GM19372 (cell line): ENCODE measurements at regions not wholly inside any gene's neighbourhood (a gene's known extent, or its start where the extent isn't known, plus 50 kb on each side); places are given as distances from the start of the nearest gene placed in this dataset.
A peak's percentile ranks its signal among the peaks of the same experiment; 100 is the strongest.

Experiments
- ATAC-seq: cut with Tn5 transposase; IDR thresholded peaks from one replicate; pipeline ENCODE4 v1.9.1; 2021; ENCODE audit warnings: mild to moderate bottlenecking, low read depth, moderate library complexity; ENCODE audit not compliant: unreplicated experiment

DNA sequence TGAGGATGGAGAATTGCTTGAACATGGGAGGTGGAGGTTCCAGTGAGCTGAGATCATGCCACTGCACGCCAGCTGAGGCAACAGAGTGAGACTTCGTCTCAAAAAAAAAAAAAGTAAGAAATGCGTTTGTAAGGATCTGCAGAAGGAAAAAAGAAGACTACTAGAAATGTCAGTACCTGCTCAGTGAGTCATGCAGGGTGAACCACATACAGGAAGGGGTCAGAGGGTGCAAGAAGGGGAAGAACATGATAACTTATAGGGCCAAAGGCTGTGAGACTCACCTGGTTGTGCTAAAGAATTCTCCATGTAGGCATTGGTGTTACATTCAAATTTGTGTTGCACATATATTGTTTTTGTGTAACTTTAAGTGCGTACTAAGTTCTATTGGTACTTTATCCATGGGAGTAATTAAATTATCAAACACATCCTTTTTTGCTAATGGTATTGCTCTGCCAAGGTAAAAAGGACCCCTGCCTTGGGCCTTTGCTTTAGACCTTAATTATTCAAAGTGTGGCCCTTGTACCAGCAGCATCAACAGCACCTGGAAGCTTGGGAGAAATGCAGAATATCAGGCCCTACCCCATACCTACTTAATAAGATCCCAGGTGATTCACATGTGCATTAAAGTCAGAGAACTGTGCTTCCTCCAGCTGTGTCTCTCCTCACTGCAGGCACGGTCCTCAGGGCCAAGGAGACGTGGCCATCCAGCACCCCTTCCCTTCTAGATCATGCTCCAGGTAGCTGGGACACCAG is 96.4 kb upstream of the PPP2R5A start:
- ATAC-seq = no peak

GRCh38 chr1:212189352-212189738 is 95.9 kb upstream of the PPP2R5A start:
- ATAC-seq = no peak

DNA sequence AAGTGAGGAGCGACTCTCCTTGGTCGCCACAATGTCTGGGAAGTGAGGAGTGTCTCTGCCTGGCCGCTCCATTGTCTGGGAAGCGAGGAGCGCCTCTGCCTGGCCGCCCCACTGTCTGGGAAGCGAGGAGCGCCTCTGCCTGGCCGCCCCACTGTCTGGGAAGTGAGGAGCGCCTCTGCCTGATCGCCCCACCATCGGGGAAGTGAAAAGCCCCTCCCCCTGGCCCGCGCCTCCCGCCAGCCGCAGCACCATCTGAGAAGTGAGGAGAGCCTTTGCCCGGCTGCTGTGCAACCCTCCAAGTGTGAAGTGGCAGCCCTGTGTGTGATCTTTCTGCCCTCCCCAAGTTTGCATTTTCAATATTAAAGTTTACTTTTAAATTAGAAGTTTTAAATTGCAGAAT is 95.0 kb upstream of the PPP2R5A start:
- no peak for ATAC-seq

GRCh38 chr1:212192261-212192998 is 92.8 kb upstream of the PPP2R5A start:
- ATAC-seq = no peak

- ATAC-seq = no peak
These were observed 88.9 kb upstream of the PPP2R5A start for GRCh38 chr1:212196355-212196754.

GRCh38 chr1:212201461-212201860 is 83.7 kb upstream of the PPP2R5A start:
- ATAC-seq = no peak

DNA sequence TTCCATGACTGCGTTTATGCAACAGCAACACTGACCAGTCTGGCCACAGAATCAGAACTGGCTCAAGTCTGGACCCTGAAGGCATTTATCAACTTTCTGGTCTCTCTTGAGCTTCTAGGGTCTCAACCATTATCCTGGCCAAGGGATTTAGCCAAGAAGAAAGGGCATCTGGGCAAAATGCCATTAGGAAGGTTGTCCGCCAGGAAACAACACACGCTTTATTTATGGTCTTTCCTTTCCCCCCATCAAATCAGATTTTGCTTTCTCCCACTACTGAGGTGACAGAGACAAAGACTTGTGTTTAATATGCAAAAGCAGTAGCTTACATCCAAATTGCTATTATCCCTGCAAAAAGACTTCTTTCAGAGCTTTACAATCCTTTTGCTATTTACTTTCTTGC is 81.6 kb upstream of the PPP2R5A start:
- no peak for ATAC-seq

DNA sequence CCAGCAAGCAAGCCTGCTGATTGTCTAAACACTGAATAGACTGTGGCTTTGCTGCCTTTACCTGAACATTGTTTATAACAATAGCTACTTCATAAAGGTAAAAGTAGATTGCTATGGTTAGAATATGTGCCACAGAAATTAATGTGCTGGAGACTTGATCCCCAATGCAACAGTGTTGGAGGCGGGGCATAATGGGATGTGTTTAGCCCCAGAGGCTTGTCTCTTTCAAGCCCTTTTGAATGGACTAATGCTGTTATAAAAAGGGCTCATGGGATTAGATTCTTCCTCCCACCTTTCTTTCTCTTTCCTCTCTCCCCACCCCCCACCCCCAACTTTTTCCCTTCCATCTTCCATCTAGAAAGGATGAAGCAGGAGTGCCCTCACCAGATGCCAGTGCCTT is 80.2 kb upstream of the PPP2R5A start:
- ATAC-seq = no peak

- no peak for ATAC-seq
These were observed 79.4 kb upstream of the PPP2R5A start for GRCh38 chr1:212205843-212206242.

GRCh38 chr1:212207118-212207517 is 78.1 kb upstream of the PPP2R5A start:
- no peak for ATAC-seq

DNA sequence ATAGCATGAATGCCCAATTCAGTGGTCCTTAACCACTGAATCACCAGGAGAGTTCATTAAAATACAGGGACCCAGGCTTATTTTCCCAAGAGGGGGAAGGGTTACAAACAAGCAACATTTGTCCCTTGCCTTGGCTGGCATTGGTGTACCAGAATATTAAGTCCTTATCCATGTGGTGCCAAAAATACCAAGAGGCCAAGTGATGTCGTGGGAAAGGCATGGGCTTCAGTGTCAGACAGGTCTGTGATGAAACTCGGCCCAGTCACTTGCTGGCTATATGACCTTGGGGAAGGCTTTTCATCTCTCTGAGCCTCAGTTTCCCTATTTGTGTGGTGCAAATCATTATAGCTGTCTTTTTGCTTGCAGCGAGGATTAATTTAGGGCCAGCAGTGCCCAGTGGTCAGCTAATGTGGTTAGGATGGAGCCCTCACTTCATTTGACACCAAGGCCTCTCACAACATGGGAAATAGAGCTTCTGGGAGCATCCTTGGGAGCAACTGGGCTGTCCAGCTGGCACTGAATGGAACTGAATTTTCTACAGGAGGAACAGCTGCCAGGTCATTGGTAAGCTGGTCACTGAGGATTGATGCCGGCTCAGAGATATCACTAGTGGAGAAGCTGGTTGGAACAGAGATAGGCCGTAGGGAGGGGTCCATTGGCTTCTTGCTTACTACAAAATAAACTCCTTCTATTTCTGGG is 77.2 kb upstream of the PPP2R5A start:
- no peak for ATAC-seq

GRCh38 chr1:212208978-212209644 is 76.1 kb upstream of the PPP2R5A start:
- no peak for ATAC-seq

DNA sequence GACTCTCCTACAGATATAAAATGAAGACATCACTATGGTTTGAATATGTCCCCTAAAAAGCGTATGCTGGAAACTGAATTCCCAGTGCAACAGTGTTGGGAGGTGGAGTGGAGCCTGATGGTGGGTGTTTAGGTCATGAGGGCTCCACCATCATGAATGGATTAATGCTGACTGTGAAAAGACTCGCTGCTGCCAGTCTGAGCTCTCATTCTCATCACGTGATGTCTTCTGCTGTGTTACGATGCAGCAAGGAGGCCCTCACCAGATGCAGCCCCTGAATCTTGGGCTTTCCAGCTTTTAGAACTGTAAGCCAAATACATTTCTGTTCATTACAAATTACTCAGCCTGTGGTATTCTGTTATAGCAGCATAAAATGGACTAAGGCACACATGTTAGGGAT is 73.8 kb upstream of the PPP2R5A start:
- ATAC-seq = no peak

DNA sequence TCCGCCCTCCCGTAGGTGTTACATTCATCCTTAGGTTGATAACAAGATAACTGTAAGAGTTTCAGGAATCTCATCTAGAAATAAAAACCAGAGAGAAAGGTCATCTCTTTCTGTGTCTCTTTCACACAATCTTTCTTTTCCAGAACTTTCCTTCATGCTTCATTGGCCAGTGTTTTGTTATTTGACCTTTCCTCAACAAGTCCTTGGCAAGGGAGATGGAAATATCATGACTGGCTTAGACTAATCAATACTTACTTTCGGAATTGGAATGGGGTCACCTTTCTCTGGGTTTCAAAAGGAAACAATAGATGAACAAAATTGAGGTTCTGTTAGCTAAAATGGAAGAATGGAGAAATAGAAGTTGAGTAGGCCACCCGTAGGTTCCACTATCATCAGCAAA is 72.9 kb upstream of the PPP2R5A start:
- no peak for ATAC-seq

- no peak for ATAC-seq
These were observed 72.3 kb upstream of the PPP2R5A start for GRCh38 chr1:212212906-212213305.

- ATAC-seq = no peak
These were observed 71.4 kb upstream of the PPP2R5A start for GRCh38 chr1:212213784-212214183.

DNA sequence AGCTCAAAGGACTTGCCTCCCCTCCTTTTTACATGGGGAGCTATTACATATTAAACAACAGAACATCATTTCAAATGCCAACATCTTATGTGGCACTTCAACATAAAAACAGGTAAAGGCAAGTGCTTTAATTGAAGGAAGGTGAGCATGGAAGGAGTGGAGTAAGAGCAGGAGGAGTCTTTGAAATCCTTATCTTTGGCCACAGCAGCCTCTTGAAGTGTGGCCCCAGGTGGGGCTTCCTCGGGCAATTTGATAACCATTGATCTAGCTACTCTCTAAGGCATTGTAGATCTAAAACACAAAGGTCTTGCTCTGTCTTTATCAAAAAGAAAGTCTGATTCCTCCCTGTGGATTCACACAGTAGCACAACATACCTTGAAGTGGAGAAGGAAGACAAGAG is 70.9 kb upstream of the PPP2R5A start:
- ATAC-seq = no peak

- no peak for ATAC-seq
These were observed 69.3 kb upstream of the PPP2R5A start for GRCh38 chr1:212215910-212216309.

DNA sequence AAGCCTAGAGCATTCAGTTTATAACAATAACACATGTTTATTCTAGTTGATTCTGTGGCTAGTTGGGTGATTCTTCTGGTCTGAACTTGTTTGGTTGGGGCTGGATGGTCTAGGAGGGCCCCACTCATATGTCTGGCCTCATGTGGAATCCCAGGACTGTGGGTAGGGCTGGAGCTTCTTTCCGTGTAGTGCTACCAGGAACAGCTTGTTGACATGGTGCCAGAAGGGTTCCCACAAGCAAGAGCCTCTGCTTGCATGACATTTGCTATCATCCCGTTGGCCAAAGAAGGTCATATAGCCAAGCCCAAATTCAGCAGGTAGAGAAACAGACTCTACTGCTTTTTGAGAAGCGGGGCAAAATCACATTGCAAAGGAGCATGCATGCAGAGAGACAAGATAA is 67.6 kb upstream of the PPP2R5A start:
- no peak for ATAC-seq

GRCh38 chr1:212218065-212218464 is 67.1 kb upstream of the PPP2R5A start:
- no peak for ATAC-seq

- peak; percentile 80 for ATAC-seq
These were observed 66.3 kb upstream of the PPP2R5A start for GRCh38 chr1:212218911-212219310.
